ENCODE measurements at regions not wholly inside any gene's neighbourhood (a gene's known extent, or its start where the extent isn't known, plus 50 kb on each side); places are given as distances from the start of the nearest gene placed in this dataset.

- no peak for DNase-seq
Measured at GRCh38 chr2:176643646-176644045, 374.4 kb downstream of the MTX2 start.

- DNase-seq: no peak
Measured at GRCh38 chr2:176645494-176645893, 376.3 kb downstream of the MTX2 start.

- no peak for DNase-seq
Measured at GRCh38 chr2:176646033-176646615, 376.9 kb downstream of the MTX2 start.

GRCh38 chr2:176647325-176648165, 378.3 kb downstream of the MTX2 start:
- no peak for DNase-seq

GRCh38 chr2:176648700-176649297, 379.6 kb downstream of the MTX2 start:
- no peak for DNase-seq

- DNase-seq: no peak
Measured at GRCh38 chr2:176650104-176650837, 381.0 kb downstream of the MTX2 start.

- DNase-seq: no peak
Measured at GRCh38 chr2:176650838-176651555, 381.8 kb downstream of the MTX2 start.

GRCh38 chr2:176652300-176653182, 383.3 kb downstream of the MTX2 start:
- DNase-seq: peak in 6 of 56 donors; percentile 3 to 16 (median 6)

GRCh38 chr2:176653479-176654443, 384.5 kb downstream of the MTX2 start:
- DNase-seq: peak in 40 of 56 donors; percentile 0 to 59 (median 11)

GRCh38 chr2:176656038-176656775, 387.0 kb downstream of the MTX2 start:
- DNase-seq: no peak

GRCh38 chr2:176656776-176657140, 387.5 kb downstream of the MTX2 start:
- no peak for DNase-seq

- DNase-seq: no peak
Measured at GRCh38 chr2:176657393-176657792, 388.2 kb downstream of the MTX2 start.

GRCh38 chr2:176658708-176659107, 389.5 kb downstream of the MTX2 start:
- DNase-seq: no peak

- no peak for DNase-seq
Measured at GRCh38 chr2:176662753-176663152, 393.5 kb downstream of the MTX2 start.

GRCh38 chr2:176664478-176664877, 395.2 kb downstream of the MTX2 start:
- no peak for DNase-seq

GRCh38 chr2:176665086-176665485, 395.8 kb downstream of the MTX2 start:
- DNase-seq: no peak

GRCh38 chr2:176668912-176669311, 399.7 kb downstream of the MTX2 start:
- DNase-seq: no peak
